ENCODE measurements at regions not wholly inside any gene's neighbourhood (a gene's known extent, or its start where the extent isn't known, plus 50 kb on each side); places are given as distances from the start of the nearest gene placed in this dataset.

- TF ChIP-seq POLR2A (IDR thresholded peaks at IDR 0.05) (no peak), CTCF (IDR thresholded peaks at IDR 0.05) (no peak)
Observed at GRCh38 chr12:63450334-63450733, 218.0 kb downstream of the DPY19L2 start.
